SJCRH30 (cell line): ENCODE measurements at regions not wholly inside any gene's neighbourhood (a gene's known extent, or its start where the extent isn't known, plus 50 kb on each side); places are given as distances from the start of the nearest gene placed in this dataset.
"Not testable (repeated sequence)": the region's sequence is repeated elsewhere in the genome, so short reads cannot be mapped to it uniquely, and the experiment has no call there.

ENCODE experiments used
- DNase-seq, 2 experiments: peaks; one replicate each; pipeline ENCODE4 v3.0.0-alpha.2; 2015 to 2020
- H3K27ac ChIP-seq: fragments of 250-450 bp; sonication (Bioruptor Pico); 2 replicates; pipeline ENCODE4 v1.5.1; 2020; ENCODE audit warnings: mild to moderate bottlenecking, moderate library complexity
- H3K27me3 ChIP-seq: fragments of 250-450 bp; sonication (Bioruptor Pico); 2 replicates; pipeline ENCODE4 v1.5.1; 2020; ENCODE audit warnings: mild to moderate bottlenecking, moderate library complexity
- H3K36me3 ChIP-seq: fragments of 250-450 bp; sonication (Bioruptor Pico); 2 replicates; pipeline ENCODE4 v1.5.1; 2020; ENCODE audit warnings: mild to moderate bottlenecking, moderate library complexity
- H3K4me1 ChIP-seq: fragments of 250-450 bp; sonication (Bioruptor Pico); 2 replicates; pipeline ENCODE4 v1.5.1; 2020; ENCODE audit warnings: mild to moderate bottlenecking, moderate library complexity
- H3K4me3 ChIP-seq: fragments of 250-450 bp; sonication (Bioruptor Pico); 2 replicates; pipeline ENCODE4 v1.5.1; 2020; ENCODE audit warnings: mild to moderate bottlenecking, moderate library complexity
- H3K9me3 ChIP-seq: fragments of 250-450 bp; sonication (Bioruptor Pico); replicated peaks from 2 replicates; pipeline ENCODE4 v1.5.1; 2020; ENCODE audit warnings: mild to moderate bottlenecking, moderate library complexity

DNA sequence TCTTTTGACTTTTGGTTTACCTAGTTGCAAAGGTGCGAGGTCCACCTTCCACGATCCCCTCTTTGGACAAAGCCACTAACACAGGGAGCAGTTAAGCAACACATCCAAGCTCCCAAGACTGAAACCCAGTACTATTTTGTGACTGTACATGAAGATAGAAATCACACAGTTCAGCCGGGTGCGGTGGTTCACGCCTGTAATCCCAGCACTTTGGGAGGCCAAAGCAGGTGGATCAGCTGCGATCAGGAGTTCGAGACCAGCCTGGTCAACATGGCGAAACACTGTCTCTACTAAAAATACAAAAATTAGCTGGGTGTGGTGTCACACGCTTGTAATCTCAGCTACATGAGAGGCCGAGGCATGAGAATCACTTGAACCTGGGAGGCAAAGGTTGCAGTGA lies 382.8 kb upstream of the AUTS2 start:
- H3K36me3 ChIP-seq, H3K9me3 ChIP-seq, DNase-seq, H3K27ac ChIP-seq, H3K27me3 ChIP-seq, H3K4me1 ChIP-seq, H3K4me3 ChIP-seq: not testable (repeated sequence)

DNA sequence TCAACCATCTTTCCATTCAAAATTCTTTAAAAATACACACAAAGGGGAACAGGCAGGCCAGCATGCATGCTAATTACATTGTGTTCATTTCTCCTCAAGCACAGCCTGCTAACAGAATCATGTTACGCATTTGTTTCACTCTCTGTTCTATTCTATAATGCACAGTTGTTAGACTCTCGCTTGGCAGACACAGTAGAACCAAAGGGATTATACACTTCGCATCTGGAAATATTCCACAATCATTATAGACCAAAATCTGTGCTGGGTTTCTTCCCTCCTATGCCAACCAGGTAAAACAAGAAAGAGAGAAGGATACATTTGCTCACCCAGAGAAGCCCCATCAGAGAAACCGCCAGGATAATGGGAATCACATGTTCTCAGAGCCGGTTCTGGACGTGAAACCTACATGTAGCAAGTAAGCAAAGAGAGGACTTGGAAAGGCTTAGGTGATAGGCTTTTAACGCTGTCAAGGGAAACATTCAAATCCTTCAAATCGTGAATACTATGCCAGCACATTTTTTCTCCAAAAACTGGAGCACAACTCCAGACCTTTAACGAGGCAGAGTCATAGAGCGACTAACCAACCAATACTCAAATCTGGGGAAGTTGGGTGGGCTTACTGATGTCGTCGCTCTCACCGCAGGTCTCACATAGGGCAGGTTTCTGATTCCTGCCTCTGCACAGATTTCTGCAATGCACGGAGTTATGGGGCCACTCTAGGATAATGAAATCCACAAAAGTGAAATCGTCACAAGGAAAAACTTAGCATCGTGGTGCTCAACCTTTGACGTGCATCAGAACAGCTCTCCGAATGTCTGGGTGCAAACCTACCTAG lies 380.5 kb upstream of the AUTS2 start:
- Histone ChIP-seq H3K27me3 (no peaks in the 10 kb centered on the region), H3K27ac (no peak overlapping the region), H3K4me1 (no peaks in the 10 kb centered on the region), H3K9me3 (no peaks in the 10 kb centered on the region), H3K4me3 (no peak overlapping the region), H3K36me3 (no peaks in the 10 kb centered on the region)
- no peak for DNase-seq

GRCh38 chr7:69218576-69218975 lies 379.7 kb upstream of the AUTS2 start:
- H3K36me3 ChIP-seq = no peaks in the 10 kb centered on the region
- no peak overlapping the region for H3K27ac ChIP-seq
- H3K4me1 ChIP-seq = no peaks in the 10 kb centered on the region
- no peak for DNase-seq
- H3K9me3 ChIP-seq = no peaks in the 10 kb centered on the region
- no peaks in the 10 kb centered on the region for H3K27me3 ChIP-seq
- H3K4me3 ChIP-seq = no peak overlapping the region

- Histone ChIP-seq H3K27me3 (no peaks in the 10 kb centered on the region), H3K4me3 (no peak overlapping the region), H3K27ac (no peak overlapping the region)
These were observed 378.9 kb upstream of the AUTS2 start for GRCh38 chr7:69219381-69219780.

DNA sequence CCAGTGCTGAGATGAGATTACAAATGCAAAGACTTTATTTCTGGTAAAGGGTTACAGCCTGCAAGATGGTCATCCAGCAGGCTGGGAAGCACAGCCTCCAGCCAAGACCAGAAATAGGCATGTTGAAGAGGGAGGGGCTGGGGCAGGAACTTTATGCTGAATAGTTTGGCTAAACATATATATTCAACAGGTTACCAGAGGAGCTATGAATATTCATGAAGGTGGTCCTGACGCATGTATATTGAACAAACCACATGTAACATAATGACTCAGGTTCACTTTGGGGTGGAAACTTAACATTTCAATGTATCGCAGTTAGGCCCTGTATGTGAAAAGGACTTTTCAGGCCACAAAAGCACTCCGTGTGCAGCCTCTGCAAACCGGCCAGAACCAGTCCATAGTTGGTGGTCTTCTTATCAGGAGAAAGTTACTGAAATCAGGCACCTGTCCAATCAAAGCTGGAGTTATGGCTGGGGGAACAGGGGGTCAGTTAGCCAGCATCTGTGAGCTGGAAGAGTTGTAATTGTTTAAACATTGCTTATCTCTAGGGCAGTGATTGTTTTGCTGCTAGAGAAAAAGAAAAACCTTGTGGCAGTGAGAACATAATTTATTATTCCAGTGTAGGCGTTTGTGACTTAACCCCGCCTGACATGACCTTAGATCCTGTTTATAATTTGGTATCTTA lies 372.9 kb upstream of the AUTS2 start:
- DNase-seq = no peak
- no peaks in the 10 kb centered on the region for H3K27me3 ChIP-seq
- H3K4me1 ChIP-seq = no peaks in the 10 kb centered on the region
- H3K36me3 ChIP-seq = no peaks in the 10 kb centered on the region
- no peak overlapping the region for H3K4me3 ChIP-seq
- no peak overlapping the region for H3K27ac ChIP-seq
- no peaks in the 10 kb centered on the region for H3K9me3 ChIP-seq

More at GRCh38 chr7:69219381-69219780, 378.9 kb upstream of the AUTS2 start:
- no peaks in the 10 kb centered on the region for H3K9me3 ChIP-seq
- no peaks in the 10 kb centered on the region for H3K36me3 ChIP-seq
- H3K4me1 ChIP-seq = no peaks in the 10 kb centered on the region
- no peak for DNase-seq

DNA sequence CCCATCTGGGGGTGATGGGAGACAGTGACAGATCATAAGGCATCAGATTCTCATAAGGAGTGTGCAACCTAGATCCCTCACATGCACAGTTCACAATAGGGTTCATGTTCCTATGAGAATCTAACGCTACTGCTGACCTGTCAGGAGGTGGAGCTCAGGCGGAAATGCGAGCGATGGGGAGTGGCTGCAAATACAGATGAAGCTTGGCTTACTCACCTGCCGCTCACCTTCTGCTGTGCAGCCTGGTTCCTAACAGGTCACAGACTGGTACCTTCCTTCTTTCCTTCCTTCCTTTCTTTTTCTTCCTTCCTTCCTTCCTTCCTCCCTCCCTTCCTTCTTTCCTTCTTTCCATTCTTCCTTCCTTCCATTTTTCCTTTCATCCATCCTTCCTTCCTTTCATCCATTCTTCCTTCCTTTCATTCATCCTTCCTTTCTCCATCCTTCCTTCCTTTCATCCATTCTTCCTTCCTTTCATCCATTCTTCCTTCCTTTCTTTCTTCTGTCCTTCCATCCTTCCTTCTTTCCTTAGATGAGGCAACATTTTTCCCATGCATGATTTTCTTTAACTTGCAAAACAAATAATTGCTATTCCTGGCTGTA lies 370.0 kb upstream of the AUTS2 start:
- Histone ChIP-seq H3K4me3 (no peak overlapping the region), H3K9me3 (no peaks in the 10 kb centered on the region), H3K27me3 (no peaks in the 10 kb centered on the region), H3K27ac (no peak overlapping the region), H3K4me1 (no peaks in the 10 kb centered on the region), H3K36me3 (no peaks in the 10 kb centered on the region)
- no peak for DNase-seq

DNA sequence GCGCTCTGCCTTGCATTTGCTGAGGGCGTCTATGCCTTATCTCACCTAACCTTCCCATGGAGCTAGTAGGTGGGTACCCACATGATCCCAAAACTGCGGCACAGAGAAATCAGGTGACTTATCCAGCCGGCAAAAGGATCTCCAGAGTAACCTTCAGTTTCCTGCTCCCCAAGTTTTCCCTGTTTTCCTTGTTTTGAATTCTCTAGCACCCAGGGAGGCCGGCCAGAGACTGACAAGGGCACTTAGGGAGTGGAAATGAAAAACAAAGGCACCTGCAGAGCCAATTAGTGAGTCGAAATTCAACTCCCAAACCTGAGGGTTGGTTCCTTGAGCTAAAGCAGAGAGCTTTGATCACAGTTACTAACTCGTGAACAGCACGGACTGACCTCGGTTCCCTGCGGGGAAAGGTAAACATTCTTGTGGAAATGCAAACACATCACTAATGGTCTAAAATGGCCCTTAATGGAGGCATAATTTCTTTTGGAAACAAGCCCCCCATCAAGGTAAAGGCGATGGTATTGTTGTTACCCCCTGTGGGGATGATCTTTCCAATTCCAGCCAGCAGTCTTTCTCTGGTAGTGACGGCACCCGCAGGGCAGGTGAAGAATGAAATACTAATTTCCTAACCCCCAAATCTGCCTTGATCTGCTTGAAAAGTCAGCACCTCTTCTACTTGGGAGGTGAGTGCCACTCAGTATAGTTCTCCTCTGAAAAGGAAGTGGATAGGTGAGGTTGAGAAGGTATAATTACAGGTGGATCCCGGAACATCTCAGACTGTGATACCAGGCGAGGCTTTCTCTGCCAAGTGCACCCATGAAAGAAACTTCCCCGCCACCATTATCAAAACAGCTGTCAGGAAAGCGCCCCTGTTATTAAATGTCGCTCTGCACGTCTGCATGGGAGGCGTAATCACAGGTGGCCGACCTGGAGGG lies 365.6 kb upstream of the AUTS2 start:
- no peak for DNase-seq
- Histone ChIP-seq H3K4me3 (no peak overlapping the region), H3K27ac (no peak overlapping the region)

GRCh38 chr7:69237541-69237940 lies 360.7 kb upstream of the AUTS2 start:
- Histone ChIP-seq H3K9me3 (no peaks in the 10 kb centered on the region), H3K27ac (no peak overlapping the region), H3K4me1 (no peaks in the 10 kb centered on the region), H3K36me3 (no peaks in the 10 kb centered on the region), H3K4me3 (no peak overlapping the region), H3K27me3 (no peaks in the 10 kb centered on the region; the same call in 1 of the 2 replicates)
- DNase-seq = no peak

More for the DNA sequence above, 365.6 kb upstream of the AUTS2 start:
- Histone ChIP-seq H3K9me3 (no peaks in the 10 kb centered on the region), H3K36me3 (no peaks in the 10 kb centered on the region), H3K4me1 (no peaks in the 10 kb centered on the region), H3K27me3 (no peaks in the 10 kb centered on the region)

GRCh38 chr7:69243016-69243415 lies 355.3 kb upstream of the AUTS2 start:
- Histone ChIP-seq H3K9me3 (no peaks in the 10 kb centered on the region), H3K27me3 (no peaks in the 10 kb centered on the region; the same call in 1 of the 2 replicates), H3K4me3 (no peak overlapping the region), H3K4me1 (no peaks in the 10 kb centered on the region), H3K36me3 (no peaks in the 10 kb centered on the region), H3K27ac (no peak overlapping the region)
- DNase-seq = no peak

GRCh38 chr7:69244701-69245100 lies 353.6 kb upstream of the AUTS2 start:
- H3K4me3 ChIP-seq = no peak overlapping the region

DNA sequence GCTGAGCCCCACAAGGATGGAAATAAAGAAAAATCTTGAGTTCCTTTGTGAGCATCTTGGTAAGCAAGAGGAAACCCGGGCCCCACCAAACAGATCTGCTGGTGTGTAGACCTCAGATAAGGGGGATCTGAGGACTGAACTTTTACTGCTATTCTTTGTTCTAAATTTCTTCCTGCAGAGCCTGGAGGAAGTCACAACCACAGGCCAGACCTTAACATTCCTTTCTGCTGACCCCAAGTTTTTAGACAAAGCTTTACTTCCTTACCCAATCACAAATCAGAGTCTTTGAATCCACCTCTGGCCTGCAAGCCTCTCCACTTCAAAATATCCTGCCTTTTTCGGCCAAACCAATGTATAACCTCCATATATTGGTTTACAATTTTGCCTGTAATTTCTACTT lies 352.6 kb upstream of the AUTS2 start:
- Histone ChIP-seq H3K27ac (no peak overlapping the region), H3K4me1 (no peaks in the 10 kb centered on the region), H3K27me3 (no peaks in the 10 kb centered on the region; the same call in 1 of the 2 replicates), H3K4me3 (no peak overlapping the region), H3K36me3 (no peaks in the 10 kb centered on the region), H3K9me3 (no peaks in the 10 kb centered on the region)
- DNase-seq = no peak

More at GRCh38 chr7:69244701-69245100, 353.6 kb upstream of the AUTS2 start:
- Histone ChIP-seq H3K4me1 (no peaks in the 10 kb centered on the region), H3K27me3 (no peaks in the 10 kb centered on the region; the same call in 1 of the 2 replicates), H3K36me3 (no peaks in the 10 kb centered on the region), H3K27ac (no peak overlapping the region), H3K9me3 (no peaks in the 10 kb centered on the region)
- no peak for DNase-seq

GRCh38 chr7:69246758-69247157 lies 351.5 kb upstream of the AUTS2 start:
- no peak for DNase-seq

GRCh38 chr7:69248382-69248828 lies 349.9 kb upstream of the AUTS2 start:
- not testable (repeated sequence) for H3K9me3 ChIP-seq, H3K4me1 ChIP-seq, H3K27me3 ChIP-seq, H3K27ac ChIP-seq, H3K36me3 ChIP-seq, DNase-seq, H3K4me3 ChIP-seq

More at GRCh38 chr7:69246758-69247157, 351.5 kb upstream of the AUTS2 start:
- no peak overlapping the region for H3K4me3 ChIP-seq
- no peaks in the 10 kb centered on the region for H3K4me1 ChIP-seq
- no peaks in the 10 kb centered on the region for H3K9me3 ChIP-seq
- H3K36me3 ChIP-seq = no peaks in the 10 kb centered on the region
- no peak overlapping the region for H3K27ac ChIP-seq
- no peaks in the 10 kb centered on the region; the same call in 1 of the 2 replicates for H3K27me3 ChIP-seq

DNA sequence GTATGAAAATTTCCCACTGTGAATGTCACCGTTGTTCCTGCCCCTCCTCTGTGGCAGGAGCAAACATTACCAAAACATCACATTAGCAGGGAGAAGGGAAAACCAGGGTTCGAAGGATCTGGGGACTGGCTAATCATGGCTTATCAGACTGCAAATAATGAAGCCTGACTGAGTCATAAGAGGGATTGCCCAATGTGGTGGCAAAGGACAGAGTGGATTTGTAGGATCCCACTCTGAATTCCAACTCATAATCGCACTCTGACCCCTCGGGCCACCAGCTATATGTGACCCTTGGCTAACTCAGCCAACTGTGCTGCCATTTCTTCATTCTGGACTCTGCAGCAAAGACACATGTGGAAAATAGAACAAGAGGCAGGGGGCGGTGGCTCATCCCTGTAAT lies 347.3 kb upstream of the AUTS2 start:
- H3K27me3 ChIP-seq = no peaks in the 10 kb centered on the region
- no peaks in the 10 kb centered on the region for H3K36me3 ChIP-seq
- DNase-seq = no peak

More for the DNA sequence above, 347.3 kb upstream of the AUTS2 start:
- Histone ChIP-seq H3K4me3 (no peak overlapping the region), H3K4me1 (no peaks in the 10 kb centered on the region), H3K9me3 (no peaks in the 10 kb centered on the region), H3K27ac (no peak overlapping the region)
